ENCODE measurements at regions not wholly inside any gene's neighbourhood (a gene's known extent, or its start where the extent isn't known, plus 50 kb on each side); places are given as distances from the start of the nearest gene placed in this dataset.
"Not testable (repeated sequence)": the region's sequence is repeated elsewhere in the genome, so short reads cannot be mapped to it uniquely, and the experiment has no call there.

DNA sequence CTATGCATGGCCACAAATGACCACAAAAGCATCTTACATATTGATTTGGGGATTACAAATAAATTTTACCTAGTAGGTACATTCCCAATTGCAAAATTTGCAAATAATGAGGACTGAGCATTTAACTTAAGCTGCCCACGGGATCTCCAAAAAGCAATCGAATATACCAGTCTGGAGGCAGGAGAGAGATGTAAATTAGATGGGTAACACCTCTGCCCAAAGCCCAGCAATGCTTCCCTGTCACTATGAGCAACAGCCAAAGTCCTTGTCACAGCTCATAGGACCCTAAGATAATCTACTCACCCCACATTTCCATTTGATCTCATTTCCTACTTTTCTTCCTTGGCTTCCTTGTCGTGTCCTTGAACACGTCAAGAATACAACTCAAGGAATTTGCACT lies 172.2 kb downstream of the SUCLG1 start:
- FAIRE-seq: no peak

GRCh38 chr2:84285056-84285747 lies 173.9 kb downstream of the SUCLG1 start:
- FAIRE-seq: no peak

GRCh38 chr2:84283506-84283905 lies 175.6 kb downstream of the SUCLG1 start:
- FAIRE-seq: no peak

- FAIRE-seq: no peak
These were observed 177.6 kb downstream of the SUCLG1 start for GRCh38 chr2:84281510-84281909.

DNA sequence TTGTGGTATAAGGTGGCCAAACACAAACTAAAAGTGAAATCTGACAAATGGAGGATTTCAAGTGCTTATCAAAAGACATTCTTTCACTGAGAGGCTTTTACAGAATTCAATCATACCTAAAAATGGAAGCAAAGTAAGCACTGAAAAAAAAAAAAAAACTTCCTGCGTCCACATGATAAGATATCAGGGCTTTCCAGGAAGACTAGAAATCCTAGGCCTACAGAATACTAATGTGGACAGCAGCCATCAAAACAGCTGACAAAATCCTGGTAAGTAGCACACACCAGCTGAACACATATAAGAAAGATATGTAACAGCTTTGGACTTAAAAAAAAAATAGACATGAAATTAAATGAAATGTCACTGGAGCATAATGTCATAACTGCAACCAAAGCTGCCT lies 178.2 kb downstream of the SUCLG1 start:
- no peak for FAIRE-seq

- FAIRE-seq: no peak
These were observed 180.7 kb downstream of the SUCLG1 start for GRCh38 chr2:84278386-84278785.

DNA sequence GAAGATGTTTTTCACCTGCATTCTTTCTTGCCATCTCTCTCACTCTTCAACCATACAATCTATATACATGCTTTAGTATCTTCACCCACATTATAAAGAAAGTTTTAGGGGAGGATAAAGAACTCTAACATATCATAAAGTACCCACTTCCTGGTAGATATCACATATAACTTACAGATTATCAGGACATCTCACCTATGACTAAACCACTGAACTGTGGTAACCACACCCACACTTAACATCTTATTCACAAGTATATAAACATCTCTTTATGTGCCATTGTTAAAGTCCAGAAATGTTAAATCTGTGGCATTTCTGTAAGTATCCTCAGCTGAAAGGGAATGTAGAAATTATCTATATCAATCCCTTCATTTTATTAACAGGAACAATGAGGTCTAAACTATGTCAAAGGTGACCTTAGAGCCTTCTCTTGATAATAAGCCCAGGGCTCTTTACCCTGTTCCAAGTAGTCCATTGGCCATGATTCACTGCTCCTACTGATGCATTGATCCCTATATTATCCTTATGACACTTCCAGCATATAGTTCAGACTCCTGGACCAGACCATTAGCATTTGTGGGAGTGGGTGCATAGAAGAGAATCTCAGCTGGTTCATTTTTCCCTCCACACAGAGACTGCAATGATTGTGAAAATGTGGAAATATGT lies 182.4 kb downstream of the SUCLG1 start:
- FAIRE-seq: no peak

DNA sequence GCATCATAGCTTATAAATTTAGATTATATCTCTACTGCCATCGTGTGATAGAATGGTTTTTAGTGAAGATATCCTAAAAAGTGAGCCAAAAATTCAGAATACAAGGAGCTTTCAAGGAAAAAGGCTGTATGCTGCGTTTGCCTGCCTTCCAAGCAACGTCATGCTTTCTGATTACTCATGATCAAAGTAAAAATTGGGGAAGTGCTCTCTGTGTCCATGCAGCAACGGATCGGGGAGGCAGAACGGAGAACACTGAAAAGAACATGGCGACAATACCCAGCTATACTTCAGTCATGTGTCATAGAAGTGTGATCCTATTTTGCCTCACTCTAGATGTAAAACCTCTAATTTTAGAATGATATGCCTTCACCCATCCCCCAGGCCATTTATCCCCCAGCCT lies 185.7 kb downstream of the SUCLG1 start:
- FAIRE-seq: no peak

- no peak for FAIRE-seq
These were observed 187.1 kb downstream of the SUCLG1 start for GRCh38 chr2:84271977-84272376.

GRCh38 chr2:84257831-84258230 lies 201.2 kb downstream of the SUCLG1 start:
- FAIRE-seq: no peak

DNA sequence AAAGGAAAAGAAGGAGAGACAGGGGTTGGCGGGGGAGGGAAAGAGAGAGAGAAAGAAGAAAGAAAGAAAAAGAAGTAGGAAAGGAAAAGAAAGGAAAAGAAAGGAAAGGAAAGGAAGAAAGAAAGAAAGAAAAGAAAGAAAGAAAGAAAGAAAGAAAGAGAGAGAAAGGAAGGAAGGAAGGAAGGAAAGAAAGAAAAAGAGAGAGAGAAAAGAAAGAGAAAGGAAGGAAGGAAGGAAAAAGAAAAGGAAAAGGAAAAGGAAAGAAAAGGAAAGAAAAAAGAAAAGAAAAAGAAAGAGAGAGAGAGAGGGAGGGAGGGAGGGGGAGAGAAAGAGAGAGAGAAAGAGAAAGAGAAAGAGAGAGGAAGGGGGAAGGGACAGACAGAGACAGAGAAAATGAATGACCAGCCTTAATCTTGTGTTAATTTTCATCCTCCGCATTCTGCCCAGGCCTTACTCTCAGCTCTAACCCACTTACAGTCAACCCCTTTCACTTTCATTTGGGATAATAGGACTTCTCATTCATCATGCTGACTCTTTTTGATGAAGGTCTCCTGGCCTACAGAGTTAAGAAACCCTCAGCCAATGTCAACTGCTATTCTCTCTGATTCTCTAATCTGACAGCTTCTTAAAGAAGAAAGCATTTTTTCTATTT lies 207.3 kb downstream of the SUCLG1 start:
- no peak for FAIRE-seq

GRCh38 chr2:84249140-84249539 lies 209.9 kb downstream of the SUCLG1 start:
- no peak for FAIRE-seq

DNA sequence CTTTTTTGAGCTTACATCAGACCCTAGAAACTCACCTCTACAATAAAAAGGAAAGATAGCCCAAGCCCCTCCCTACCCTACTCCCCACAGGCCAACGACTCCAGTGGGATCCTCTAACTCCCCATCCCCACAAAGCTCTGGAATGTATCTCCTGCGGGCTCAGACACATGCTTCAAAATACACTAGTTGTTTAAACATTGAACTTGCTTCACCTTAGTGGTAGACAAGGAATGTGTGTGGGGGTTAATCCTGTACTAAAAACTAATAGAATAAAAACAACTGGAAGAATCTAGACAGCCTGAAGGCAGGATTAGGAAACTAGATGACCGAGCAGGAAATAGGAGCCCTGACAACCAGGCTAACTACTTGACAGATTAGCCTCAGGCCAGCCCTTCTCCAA lies 211.5 kb downstream of the SUCLG1 start:
- FAIRE-seq: no peak

- no peak for FAIRE-seq
These were observed 215.0 kb downstream of the SUCLG1 start for GRCh38 chr2:84243788-84244733.

- FAIRE-seq: no peak
These were observed 220.2 kb downstream of the SUCLG1 start for GRCh38 chr2:84238907-84239306.

DNA sequence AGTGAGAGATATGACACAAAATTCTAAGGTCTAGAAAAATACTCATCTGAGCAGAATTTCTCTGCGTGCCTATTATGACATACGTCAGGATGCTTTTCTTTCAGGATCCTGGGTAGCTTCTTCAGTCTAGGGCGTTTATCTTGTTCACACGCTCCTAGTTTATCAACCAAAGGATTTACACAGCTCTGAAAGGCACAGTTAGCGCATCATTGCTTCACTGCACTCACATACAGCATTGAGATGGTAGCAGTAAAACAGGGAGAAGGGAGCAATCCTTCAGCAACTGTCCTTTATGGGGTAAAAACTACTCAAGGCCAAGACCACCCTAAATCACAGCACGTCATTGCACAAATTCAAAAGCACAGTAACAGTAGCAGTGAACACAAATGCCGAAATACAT lies 222.8 kb downstream of the SUCLG1 start:
- FAIRE-seq: no peak

DNA sequence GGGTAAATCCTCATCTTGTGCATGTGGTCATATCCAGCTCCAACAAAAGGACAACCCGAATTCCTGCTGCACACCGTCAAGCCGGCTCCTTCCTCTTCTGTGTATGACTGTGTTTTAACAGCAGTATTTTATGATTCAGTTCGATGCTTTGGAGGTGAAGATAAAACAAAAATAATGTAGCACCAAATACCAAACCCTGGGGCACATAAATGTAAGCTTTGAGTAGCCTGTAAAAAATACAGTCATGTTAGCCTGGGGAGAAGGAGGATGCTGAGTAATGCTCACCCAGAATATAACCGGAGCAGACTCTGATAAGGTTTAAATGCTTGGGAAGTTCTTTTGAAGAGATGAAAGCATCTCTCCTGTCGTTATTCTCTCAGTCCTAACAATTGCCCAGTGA lies 225.0 kb downstream of the SUCLG1 start:
- FAIRE-seq: no peak

DNA sequence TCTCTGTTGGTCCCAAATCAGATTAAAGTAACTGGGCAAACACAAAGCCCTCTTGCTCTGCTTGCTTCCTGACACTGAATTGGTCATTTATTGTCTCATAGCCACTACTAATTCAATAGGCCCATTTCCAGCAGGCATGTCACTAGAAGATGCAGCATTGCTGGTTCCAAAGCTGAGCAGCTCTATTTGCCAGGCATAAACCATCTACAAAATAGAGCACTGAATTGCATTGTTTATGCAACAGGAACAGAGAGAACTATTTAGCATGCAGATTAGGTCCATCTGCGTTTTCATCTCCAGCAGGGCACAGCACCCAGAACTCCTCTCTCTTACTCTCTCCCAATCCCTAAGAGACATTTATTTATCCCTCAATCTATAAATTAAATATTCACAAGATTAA lies 227.6 kb downstream of the SUCLG1 start:
- FAIRE-seq: no peak

DNA sequence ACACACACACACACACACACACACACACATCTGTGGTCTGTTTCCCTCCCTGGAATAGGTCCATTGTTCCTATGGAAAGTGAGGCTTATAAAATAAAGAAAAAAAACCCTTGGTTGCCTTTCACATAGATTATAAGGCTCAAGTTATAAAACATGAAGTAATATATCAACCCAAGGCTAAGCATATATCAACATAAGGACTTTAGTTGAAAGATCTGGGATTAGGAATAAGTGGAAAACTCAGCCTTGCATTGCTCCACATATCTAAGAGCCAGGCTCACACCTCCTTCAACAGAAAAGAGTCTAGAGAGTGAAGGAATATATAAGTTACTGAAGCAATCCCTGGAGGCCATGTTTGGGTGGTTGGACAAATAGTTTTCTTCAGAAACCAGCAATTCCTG lies 235.0 kb downstream of the SUCLG1 start:
- FAIRE-seq: no peak

DNA sequence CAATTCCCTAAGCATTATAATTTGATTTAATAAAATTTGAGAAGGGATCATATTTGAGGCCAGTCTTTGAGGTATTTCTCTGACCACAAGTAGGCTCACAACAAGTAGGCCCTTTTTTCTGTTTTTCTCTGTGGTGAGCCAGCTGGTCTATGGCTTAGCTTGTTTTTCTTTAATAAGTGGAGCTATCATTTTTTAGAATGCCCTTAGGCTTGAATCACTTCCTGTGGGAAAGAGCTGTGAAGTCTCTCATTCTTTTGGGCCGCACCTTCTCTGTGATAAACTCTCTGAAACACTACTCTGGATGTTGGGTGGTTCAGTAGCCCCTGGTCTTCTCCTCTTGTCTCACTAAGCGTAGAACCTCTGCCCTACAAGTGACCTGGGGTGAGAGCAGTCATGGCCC lies 235.9 kb downstream of the SUCLG1 start:
- no peak for FAIRE-seq

DNA sequence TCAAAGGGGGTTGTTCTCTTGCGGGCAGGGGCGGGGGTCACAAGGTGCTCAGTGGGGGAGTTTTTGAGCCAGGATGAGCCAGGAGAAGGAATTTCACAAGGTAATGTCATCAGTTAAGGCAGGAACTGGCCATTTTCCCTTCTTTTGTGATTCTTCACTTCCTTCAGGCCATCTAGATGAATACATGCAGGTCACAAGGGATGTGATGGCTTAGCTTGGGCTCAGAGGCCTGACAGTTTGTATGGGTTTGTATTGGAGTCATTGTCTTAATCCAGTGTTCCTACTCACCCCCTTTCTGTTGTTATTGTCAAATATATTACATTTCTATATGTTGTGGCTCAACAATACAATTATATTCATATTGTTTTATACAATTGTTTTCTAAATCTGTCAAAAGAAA lies 238.0 kb downstream of the SUCLG1 start:
- FAIRE-seq: not testable (repeated sequence)

GRCh38 chr2:84217456-84217855 lies 241.6 kb downstream of the SUCLG1 start:
- no peak for FAIRE-seq

DNA sequence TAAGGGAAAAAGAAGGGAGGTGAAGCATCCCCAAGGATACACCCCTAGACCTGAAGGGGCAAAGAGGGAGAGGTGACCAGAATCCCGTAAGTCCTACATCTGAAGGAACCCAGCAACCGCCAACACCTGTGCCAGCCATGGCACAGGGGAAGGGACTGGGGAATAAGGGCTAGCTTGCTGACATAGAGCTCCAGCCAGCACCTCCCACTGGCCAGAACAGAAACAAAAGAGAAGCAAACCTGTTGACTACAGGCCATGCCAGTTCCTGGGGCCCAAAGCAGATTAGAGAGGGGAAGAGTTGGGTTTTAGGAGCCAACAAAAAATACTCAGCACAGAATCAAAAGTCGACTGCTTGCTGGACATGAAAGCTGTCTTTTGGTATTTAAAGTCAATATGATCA lies 244.6 kb downstream of the SUCLG1 start:
- no peak for FAIRE-seq

Data from endometrium (tissue), 2 donors.